NCI-H2227 treated with DMSO at 0.1 percent for 48 hours (cell line): ENCODE measurements at regions not wholly inside any gene's neighbourhood (a gene's known extent, or its start where the extent isn't known, plus 50 kb on each side); places are given as distances from the start of the nearest gene placed in this dataset.

Source experiments
- DNase-seq: peaks from one replicate; lab custom pipeline; 2025; lab: John Stamatoyannopoulos, UW

DNA sequence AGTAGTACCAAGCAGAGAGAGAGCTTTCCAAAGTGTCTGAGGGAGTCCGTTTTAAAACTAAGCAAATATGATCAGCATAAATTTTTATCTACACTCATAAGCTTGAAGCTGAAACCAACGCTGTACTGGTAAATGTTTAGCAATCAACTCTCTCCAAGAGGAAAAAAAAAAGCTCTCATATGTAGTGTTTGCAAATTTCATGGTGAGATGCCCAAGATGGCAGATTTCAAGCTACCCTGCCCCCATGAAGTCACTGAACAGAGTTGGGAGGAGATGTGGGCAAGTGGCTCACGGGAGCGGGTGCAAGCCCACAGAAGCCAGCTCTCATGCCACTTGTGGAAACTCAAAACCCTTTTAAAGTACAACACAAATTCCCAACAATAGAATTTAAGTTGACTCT lies 475.8 kb downstream of the BCAT1 start:
- no peak for DNase-seq

DNA sequence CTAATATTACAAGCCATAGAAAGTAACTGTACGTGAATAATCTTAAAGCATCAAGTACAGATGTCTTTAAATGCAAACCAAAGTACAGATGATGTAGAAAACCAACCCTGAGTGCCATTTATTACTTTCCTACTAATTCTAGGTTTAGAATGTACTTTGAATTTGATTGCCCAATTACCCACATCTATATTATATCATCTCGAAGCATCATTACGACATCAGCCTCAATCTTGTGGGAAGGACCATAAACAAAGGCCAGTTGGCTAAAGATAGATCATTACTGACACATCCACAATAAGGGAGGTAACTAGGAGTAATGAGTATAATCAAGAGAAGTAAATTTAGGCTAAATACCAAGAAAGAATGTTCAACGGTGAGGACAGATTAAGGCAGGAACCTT lies 478.9 kb downstream of the BCAT1 start:
- no peak for DNase-seq

DNA sequence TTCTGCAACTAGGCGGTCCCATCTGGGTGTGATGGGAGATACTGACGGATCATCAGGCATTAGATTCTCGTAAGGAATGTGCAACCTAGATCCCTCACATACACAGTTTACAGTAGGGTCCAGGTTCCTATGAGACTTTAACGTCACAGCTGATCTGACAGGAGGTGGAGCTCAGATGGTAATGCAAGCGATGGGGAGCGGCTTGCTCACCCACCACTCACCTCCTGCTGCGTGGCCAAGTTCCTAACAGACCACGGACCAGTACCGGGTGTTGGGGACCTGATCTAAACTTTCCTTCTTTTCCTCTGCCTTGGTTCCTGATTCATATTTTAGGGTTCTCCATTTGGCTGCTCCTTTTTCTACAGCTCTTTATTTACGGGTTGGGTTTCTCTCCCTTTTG lies 479.8 kb downstream of the BCAT1 start:
- DNase-seq: no peak

DNA sequence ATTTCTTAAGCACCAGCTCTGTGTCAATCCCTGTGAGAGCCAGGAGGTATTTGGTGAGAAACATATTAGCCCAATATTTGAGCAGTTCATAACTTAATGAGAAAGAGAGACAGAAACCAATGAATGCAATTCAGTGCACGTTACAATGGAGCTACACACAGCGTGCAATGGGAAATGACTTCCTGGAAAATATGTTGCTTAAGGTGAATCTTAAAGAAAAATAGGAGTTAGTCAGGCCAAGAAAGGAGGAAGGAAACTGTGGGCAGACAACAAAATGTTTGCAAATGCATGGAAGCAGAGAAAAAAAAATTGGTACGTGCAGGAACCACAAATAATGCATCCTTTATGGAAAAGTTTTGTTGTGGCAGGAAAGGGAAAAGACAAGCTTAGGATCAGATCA lies 481.7 kb downstream of the BCAT1 start:
- DNase-seq: no peak

DNA sequence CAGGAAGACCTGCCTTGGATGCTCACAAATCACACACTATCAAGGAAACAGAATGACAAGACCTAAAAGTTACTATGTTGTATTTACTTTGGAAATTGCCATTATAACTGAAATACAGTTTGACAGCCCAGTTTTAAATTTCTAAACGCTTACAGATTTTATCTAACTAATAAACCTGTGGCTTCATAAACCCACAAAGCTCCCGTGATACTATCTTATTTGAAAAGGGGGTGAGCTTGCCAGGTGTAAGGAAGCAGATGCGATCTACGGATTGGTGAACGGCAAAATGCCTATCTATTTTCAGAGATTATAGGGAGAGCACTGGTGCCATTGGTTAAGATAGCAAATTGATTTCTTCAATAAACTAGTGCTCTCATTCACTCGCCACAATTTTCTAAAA lies 485.5 kb downstream of the BCAT1 start:
- DNase-seq: no peak

DNA sequence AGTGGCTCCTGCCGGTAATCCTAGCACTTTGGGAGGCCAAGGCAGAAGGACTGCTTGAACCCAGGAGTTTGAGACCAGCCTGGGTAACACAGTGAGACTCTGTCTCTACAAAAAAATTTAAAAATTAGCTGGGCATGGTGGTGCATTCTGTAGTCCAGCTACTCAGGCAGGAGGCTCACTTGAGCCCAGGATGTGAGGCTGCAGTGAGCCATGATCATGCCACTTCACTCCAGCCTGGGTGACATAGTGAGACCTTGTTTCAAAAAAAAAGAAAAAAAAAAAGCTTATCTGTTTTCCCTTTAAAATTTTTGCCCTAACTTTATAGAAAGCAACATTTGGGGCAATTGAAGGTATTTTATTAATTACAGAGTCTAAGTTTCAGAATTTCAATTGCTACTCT lies 486.0 kb downstream of the BCAT1 start:
- DNase-seq: no peak

DNA sequence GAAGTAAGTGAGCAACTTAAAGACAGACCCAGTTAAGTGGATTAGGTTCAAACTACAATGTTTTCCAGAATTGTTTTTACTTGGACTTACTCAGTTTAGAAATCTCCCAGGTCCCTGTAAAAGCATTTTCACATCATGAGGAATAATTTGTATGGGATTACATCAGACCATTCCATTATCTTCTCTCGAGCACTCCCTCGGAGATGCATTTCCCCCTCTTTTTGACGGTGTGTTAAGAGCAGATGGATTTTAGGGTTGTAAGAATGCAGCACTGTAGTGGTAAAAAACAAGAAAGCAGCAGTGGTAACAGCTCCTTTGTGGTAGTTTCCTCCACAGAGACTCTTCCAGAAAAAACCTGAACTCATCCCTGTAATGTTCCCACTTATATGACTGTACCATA lies 488.4 kb downstream of the BCAT1 start:
- DNase-seq: no peak

DNA sequence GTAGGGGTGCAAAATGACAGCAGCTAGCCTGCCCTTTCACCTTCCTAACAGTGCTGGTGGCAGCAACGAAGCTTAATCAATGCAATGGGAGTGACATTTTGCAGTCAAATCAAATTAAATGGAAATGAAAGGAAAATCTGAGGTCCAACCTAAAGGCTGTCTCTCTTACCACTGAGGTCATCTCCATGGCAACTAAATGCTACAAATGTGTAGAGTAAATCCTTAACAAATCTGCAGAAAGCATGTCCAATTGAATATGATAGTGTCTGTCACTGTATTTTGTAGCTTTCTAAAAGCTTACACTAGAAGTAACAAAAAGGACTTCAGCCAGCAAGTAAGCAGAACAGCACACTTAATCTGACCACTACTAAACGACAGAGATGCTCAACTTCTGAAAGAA lies 488.8 kb downstream of the BCAT1 start:
- DNase-seq: no peak

DNA sequence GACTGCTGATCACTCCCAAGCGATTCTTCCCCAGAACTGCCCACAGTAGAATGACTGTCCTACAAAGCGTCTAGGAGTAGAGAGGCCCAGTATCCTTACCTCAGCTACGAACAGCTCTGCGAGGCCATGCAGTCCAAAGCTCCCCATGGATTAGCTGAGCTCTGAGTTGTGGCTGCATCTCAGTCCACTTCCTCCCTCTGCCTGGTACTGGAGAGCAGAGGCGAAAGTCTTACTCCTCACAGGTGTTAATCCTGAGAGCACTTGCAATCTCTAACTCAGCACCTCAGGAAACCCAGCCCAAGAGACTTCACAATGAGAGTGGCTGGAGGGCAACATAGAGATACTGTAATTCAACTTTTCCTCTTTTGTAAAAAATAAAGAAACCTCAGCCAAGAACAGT lies 493.1 kb downstream of the BCAT1 start:
- DNase-seq: no peak

DNA sequence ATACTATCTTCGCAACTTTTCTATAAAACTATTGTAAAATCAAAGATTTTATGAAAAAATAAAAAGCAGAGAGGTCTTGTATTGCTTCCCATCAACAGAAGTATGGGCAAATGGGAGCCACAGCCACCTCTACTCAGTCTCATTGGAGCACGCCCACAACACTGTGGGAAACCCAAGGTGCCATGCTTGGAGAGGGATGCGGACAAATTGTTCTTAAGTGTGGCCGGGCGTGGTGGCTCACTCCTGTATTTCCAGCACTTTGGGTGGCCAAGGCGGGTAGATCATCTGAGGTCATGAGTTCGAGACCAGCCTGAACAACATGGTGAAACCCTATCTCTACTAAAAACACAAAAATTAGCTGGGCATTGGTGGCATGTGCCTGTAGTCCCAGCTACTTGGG lies 498.2 kb upstream of the SOX5 start:
- DNase-seq: no peak

DNA sequence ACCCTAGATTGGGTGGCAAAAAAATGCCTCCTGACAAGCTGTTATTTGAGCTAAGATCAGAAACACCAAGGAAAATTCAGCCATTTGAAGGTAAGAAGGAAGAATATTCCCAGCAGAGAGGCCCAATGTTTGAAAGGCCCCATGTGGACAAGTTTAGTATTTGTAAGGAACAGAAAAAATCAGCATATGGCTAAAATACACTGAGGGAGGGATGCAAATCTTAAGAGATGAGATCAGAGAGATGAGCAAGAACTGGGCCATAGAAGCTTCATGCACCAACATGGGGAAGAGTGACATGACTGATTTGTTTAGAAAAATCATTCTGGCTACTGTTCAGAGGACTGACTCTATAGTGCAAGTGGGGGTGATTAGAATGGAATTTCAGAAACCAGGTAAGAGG lies 496.8 kb upstream of the SOX5 start:
- DNase-seq: no peak

DNA sequence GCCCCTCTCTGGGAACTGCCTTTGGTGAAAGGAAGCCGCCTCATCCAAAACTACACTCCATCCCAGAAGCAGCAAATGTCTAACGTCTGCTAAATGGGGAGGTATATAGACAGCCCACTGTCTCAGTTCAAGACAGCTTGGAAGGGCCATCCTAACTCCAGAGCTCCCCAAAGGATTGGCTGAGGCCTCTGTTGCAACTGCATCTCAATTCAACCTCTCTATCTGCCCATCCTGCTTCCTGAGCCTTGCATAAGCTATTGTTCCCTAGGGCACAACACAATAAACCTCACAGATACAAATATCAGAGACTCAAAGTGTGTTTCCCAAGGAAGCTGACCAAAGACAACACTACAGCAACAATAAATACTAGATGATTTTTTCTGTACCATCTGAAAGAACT lies 495.2 kb upstream of the SOX5 start:
- no peak for DNase-seq

DNA sequence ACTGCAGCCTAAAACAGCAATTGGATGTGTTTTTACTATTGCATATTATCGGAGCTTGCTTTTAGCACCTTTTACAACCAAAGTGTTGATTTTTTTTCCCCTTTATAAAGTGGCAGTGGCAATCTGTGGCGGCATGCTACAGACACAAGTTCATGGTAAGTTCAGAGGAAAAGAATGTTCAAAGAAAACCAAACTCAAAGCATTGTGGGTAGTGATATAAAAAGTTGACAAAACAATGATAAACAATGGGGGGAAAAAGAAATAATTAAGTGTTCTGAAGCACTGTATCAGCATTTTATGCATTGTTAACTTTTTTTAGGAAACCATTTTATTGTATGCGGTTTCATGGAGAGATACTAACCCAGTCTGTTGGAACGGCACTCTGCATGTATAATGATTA lies 492.0 kb upstream of the SOX5 start:
- no peak for DNase-seq

DNA sequence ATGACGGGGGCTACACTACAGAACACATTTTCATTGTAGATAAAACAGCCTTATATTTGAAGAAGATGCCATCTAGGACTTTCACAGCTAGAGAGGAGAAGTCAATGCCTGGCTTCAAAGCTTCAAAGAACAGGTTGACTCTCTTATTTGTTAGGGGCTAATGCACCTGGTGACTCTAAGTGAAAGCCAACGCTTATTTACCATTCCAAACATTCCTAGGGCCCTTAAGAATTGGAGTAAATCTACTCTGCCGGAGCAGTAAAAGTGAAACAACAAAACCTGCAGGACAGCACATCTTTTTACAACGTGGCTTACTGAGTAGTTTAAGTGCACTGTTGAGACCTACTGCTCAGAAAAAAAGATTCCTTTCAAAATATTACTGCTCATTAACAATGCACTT lies 487.2 kb upstream of the SOX5 start:
- no peak for DNase-seq

DNA sequence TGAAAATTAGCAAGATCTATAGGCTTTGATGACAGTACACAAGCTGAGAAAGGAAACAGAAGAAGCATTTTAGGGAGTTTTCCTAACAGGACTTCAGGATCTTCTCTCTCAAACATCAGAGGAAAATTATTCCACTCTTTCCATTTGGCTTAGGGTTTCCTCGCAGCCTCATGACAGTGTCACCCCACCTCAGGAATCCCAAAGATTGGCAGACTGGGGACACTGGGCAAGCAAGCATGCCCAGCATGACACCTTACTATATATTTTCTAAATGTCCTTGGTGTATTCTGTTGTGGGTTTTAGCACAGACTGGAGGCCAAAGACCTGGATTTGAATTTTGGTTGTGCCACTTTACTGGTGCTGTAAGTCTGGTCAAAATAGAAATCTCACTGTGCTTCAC lies 482.4 kb upstream of the SOX5 start:
- no peak for DNase-seq

DNA sequence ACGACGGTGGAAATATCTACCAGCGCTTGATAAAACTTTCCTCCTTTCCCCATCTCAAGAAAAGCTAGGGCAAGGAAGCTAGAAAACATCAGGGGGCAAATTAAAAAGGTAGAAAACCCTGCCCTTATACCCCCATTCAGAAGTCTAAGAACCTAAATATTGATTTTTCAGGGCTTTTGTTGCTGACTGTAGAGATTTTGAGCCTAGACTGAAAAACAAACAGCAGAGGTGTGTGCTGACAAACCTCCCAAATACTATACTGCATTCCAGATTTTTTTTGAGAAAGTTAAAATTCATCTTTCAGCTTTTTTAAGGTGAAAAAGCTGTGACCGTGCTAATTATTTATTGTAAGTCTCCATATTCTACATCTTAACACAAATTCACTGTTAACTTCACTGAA lies 478.3 kb upstream of the SOX5 start:
- peak; percentile 17 for DNase-seq

DNA sequence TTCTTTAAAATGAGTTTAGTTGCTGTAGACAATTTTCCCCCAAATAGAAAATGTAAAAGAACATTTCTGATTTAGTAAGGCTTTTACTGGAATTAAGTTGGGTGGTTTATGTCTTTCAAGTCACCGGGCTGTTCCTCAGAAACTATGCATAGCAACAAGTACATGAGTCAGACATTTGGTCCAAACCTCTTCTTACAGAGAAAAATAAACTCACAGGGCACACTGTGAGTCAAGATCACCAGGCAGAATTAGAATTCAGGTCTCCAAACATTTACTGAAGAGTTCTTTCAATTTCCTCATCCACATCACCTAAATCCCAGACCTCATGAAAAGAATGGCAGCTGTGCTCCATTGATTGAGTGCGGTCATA lies 476.1 kb upstream of the SOX5 start:
- DNase-seq: no peak

DNA sequence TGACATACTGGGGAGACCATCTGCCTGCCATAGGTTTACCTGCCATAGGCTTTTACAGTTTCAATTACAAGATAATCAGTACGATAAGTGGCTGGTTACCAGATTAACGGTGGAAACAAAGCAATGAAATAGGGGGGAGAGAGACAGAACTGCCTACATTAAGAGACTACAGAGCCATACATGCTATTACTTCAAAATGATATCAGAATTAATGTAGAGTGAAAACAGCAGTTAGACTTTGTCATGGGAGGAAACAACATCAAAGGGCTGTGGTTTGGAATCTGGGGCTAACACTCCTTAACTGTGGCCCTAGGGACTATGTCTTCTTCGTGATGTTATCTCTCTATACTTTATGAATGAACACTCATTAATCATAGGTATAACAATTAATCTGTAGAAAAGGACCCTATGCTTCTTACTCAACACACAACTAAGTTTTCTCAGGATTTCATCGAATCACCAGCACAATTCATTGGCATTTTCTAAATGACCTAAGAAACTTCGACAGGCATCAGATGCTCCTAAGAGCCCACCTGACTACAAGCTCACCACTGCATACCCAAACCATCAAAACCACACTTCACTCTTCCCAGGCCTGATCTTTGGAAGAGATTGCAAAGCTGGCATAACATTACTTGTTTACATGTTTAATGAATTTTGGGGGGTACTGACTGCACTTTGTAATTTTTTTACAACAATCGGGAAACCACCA lies 475.6 kb upstream of the SOX5 start:
- no peak for DNase-seq

DNA sequence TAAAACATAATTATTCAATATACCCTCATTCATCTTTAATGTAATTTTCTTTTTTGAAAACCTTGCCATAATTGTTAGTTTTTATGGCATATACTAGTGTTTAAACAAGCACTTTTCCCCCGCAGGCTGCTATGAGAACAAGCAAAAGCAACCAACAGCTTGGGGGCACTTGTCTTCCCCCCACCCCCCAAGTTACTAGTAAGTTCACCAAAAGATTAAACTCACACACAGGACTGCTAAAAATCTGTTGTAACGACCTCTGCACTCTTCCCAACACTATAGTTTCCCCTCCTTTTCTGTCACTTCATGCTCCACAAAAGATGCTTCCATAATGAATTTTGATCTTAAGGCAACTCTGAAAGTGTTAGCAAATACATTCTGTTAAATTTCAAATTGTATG lies 474.9 kb upstream of the SOX5 start:
- DNase-seq: no peak

DNA sequence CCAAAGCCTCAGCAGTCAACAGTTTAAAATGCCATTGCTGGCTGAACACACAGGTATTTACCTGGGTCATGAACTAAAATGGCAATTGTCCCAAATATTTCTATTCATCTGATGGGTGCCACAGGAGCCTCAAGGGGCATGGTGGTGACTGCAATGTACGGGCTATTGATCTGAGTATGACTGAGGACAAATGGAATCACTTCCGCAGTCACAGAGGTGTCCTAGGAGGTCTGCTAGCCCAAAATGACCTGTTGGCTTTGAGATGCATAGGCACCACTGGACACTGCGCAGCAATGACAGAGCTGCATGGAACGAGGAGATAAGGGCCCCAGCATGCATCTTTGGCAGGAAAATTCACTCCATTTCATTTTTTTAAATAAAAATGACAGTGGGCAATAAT lies 474.1 kb upstream of the SOX5 start:
- no peak for DNase-seq

DNA sequence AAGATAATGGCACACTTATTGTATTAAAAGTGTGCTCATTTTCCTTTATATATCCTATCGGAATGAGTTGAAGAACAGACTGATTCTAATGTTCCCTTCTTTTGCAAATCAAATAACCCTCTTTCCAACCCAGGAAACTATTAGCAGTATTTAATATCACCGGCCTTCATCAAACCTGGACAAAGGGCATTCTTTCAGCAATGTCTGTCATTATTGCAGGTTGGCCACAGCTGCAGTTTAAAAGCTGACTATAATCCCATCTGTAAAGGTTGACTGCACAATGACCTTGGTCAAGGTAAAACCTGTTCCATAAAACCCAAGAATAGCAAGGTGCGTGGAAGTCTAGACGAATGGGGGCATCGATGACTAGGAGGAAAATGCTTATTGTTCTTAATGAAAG lies 472.3 kb upstream of the SOX5 start:
- DNase-seq: no peak

DNA sequence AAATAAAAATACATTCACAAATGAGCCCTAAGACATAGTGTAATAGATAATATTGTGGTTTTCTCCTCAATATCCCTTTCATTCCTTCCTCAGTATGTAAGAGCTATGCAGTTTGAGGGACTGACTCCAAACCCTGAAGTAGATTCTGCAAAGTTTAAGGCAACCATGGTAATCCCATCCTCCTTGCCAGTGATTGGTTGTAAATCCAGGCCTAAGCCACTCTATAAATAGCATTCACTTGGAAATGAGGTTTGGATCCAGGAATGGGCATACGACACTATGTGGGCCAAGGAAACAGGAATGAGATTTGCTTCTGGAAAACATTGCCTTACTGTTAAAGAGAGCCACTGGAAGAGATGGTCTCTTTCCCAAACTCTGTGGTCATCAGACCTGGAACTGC lies 468.7 kb upstream of the SOX5 start:
- DNase-seq: no peak

DNA sequence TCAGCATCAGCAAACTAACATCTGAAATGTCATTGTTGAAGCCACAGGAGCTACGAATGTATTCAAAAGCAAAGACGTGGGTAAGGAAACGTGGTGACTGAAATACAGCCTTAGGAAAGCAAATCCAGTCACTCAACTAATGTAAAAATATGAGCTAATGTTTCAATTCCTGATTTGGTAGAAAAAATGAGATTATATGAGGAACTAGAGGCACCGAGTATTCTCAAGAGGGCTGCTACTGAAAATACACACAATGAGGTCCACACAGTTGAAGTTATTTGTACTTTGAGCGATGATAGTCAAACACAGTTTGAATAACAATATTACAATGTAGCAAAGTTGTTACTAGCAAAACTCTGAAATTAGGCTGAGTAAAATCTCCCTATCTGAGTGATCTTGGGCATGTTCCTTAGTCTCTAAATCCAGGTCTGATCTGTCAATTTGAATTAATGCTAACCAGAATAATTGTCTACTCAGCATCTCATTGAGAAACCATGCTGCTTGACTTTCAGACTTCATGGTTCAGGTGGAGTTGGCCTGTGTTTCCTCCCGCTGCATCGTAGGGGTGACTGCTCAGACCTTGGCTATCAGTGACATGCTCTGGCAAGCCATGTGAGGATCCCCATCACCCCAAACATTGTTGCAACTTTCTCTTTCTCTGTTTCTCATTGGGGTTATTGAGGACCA lies 467.1 kb upstream of the SOX5 start:
- no peak for DNase-seq

DNA sequence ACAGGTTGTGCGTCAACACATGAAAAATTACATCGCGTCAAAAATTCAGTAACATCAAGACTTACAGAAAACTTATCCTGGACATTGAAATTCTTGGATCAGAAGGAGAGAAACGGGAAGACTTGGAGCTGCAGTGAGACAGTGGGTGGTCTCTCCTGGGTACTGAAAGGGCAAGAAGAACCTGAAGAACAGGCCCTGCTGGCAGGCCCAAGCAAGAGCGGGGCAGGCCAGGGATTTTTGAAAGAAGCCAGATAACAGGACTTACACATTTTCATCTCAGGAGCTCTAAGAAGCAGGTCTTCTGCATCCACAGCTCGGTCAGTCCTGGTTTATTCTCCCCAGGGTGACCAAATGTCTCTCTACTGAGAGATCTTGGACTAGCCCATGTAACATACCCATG lies 466.5 kb upstream of the SOX5 start:
- DNase-seq: no peak
